ENCODE measurements at regions not wholly inside any gene's neighbourhood (a gene's known extent, or its start where the extent isn't known, plus 50 kb on each side); places are given as distances from the start of the nearest gene placed in this dataset.

GRCh38 chr4:35038079-35038805, 1206.1 kb downstream of the ARAP2 start (continued):
- no peak for TF ChIP-seq CHD7 (IDR thresholded peaks at IDR 0.05; ENCODE audit: insufficient replicate concordance, low read length)
